Sigmoid colon (tissue), 6 donors: ENCODE measurements at regions not wholly inside any gene's neighbourhood (a gene's known extent, or its start where the extent isn't known, plus 50 kb on each side); places are given as distances from the start of the nearest gene placed in this dataset.
"Not testable (repeated sequence)": the region's sequence is repeated elsewhere in the genome, so short reads cannot be mapped to it uniquely, and the experiment has no call there.

ENCODE experiments used
- DNase-seq: peaks from one replicate; pipeline ENCODE4 v3.0.0-alpha.2; 2019
- H3K27ac ChIP-seq, 4 donors: fragments of 200-600 bp; sonication (generic); one replicate each; pipeline ENCODE4 v1.5.1; 2016 to 2019; ENCODE audit warnings: mild to moderate bottlenecking in 1 of 4
- H3K27me3 ChIP-seq, 3 donors: fragments of 200-600 bp; sonication (generic); one replicate each; pipeline ENCODE4 v1.5.1; 2019; ENCODE audit warnings: mild to moderate bottlenecking in 1 of 3
- H3K36me3 ChIP-seq, 4 donors: fragments of 200-600 bp; sonication (generic); one replicate each; pipeline ENCODE4 v1.5.1; 2016 to 2019
- H3K4me1 ChIP-seq, 4 donors: fragments of 200-600 bp; sonication (generic); one replicate each; pipeline ENCODE4 v1.5.1; 2017 to 2019
- H3K4me3 ChIP-seq, 4 donors: fragments of 200-600 bp; sonication (generic); one replicate each; pipeline ENCODE4 v1.5.1; 2017 to 2019; ENCODE audit warnings: mild to moderate bottlenecking in 2 of 4, moderate library complexity in 1 of 4
- H3K9me3 ChIP-seq, 4 donors: fragments of 200-600 bp in 3 of 4; sonication (generic) in 3 of 4; one replicate each; pipeline versions ENCODE4 v1.5.1 to v1.6.1; 2013 to 2019
- EP300 ChIP-seq, 4 donors: sonication (generic); formaldehyde crosslinking; IDR thresholded peaks; one replicate each; pipeline ENCODE4 v1.6.1; 2017; ENCODE audit warnings: antibody characterized with exemption in 4 of 4
- POLR2A ChIP-seq, 2 donors: fragments of 450-650 bp; IDR thresholded peaks; one replicate each; pipeline ENCODE4 v1.6.1; 2016; ENCODE audit warnings: antibody characterized with exemption in 2 of 2, mild to moderate bottlenecking in 2 of 2, moderate library complexity in 2 of 2
- POLR2AphosphoS5 ChIP-seq, 4 donors: sonication (generic); formaldehyde crosslinking; IDR thresholded peaks; one replicate each; pipeline ENCODE4 v1.6.1; 2017; ENCODE audit warnings: antibody characterized with exemption in 4 of 4
- WGBS, 2 donors: extraction: QIAGEN DNeasy Blood & Tissue Kit; methylation state at CpG; one replicate each; pipeline ENCODE4 v1.1.7; 2013; 5-methylcytosine and 5-hydroxymethylcytosine counted together
- intact Hi-C: fragments of 100-400 bp; cut with DNase I; formaldehyde crosslinking; loops from one replicate; pipeline ENCODE4 v1.15.1; 2023
- TF ChIP-seq, protein P1 (sequence below), 4 experiments: fragments of 450-650 bp in 3 of 4; fragments of 200-600 bp in 1 of 4; IDR thresholded peaks; one replicate each; pipeline ENCODE4 v1.5.1; 2016 to 2019; ENCODE audit warnings: antibody characterized with exemption in 4 of 4, mild to moderate bottlenecking in 3 of 4, moderate library complexity in 2 of 4
- donor health status: healthy with polysubstance abuse.
- donor health status: healthy.

- H3K27me3 ChIP-seq: no peaks in the 10 kb centered on the region
- H3K27ac ChIP-seq: no peak overlapping the region
- no peaks in the 10 kb centered on the region for H3K4me1 ChIP-seq
- H3K9me3 ChIP-seq: no peaks in the 10 kb centered on the region
- TF ChIP-seq, protein P1, sequence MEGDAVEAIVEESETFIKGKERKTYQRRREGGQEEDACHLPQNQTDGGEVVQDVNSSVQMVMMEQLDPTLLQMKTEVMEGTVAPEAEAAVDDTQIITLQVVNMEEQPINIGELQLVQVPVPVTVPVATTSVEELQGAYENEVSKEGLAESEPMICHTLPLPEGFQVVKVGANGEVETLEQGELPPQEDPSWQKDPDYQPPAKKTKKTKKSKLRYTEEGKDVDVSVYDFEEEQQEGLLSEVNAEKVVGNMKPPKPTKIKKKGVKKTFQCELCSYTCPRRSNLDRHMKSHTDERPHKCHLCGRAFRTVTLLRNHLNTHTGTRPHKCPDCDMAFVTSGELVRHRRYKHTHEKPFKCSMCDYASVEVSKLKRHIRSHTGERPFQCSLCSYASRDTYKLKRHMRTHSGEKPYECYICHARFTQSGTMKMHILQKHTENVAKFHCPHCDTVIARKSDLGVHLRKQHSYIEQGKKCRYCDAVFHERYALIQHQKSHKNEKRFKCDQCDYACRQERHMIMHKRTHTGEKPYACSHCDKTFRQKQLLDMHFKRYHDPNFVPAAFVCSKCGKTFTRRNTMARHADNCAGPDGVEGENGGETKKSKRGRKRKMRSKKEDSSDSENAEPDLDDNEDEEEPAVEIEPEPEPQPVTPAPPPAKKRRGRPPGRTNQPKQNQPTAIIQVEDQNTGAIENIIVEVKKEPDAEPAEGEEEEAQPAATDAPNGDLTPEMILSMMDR (IDR thresholded peaks at IDR 0.05): no peak
- TF ChIP-seq POLR2AphosphoS5 (IDR thresholded peaks at IDR 0.05) (no peak), EP300 (IDR thresholded peaks at IDR 0.05) (no peak), POLR2A (IDR thresholded peaks at IDR 0.05) (no peak)
- intact Hi-C loops: no loop called here
- H3K4me3 ChIP-seq: no peak overlapping the region
- H3K36me3 ChIP-seq: no peaks in the 10 kb centered on the region
- DNase-seq: no peak
- 94 to 95% methylated on average over 9 of the region's 9 CpGs for WGBS, 2 donors
These were observed 90.9 kb upstream of the GRAMD1B start for GRCh38 chr11:123338997-123339752.

- no peaks in the 10 kb centered on the region for H3K4me1 ChIP-seq
- WGBS, 2 donors: 86 to 88% methylated on average over 6 of the region's 6 CpGs
- intact Hi-C loops: no loop called here
- H3K27ac ChIP-seq: no peak overlapping the region
- no peaks in the 10 kb centered on the region for H3K9me3 ChIP-seq
- DNase-seq: no peak
- H3K27me3 ChIP-seq: no peaks in the 10 kb centered on the region
- H3K4me3 ChIP-seq: no peak overlapping the region
- no peaks in the 10 kb centered on the region for H3K36me3 ChIP-seq
- no peak for TF ChIP-seq POLR2A (IDR thresholded peaks at IDR 0.05)
- TF ChIP-seq POLR2AphosphoS5 (IDR thresholded peaks at IDR 0.05): no peak
These were observed 91.7 kb upstream of the GRAMD1B start for GRCh38 chr11:123338266-123338800.

- H3K27ac ChIP-seq: no peak overlapping the region
- H3K4me3 ChIP-seq: no peak overlapping the region
- WGBS, 2 donors: 75 to 88% methylated on average over 4 of the region's 4 CpGs
- H3K36me3 ChIP-seq: no peaks in the 10 kb centered on the region
- intact Hi-C loops: no loop called here
- TF ChIP-seq EP300 (IDR thresholded peaks at IDR 0.05) (no peak), POLR2AphosphoS5 (IDR thresholded peaks at IDR 0.05) (no peak), POLR2A (IDR thresholded peaks at IDR 0.05) (no peak)
- TF ChIP-seq, protein P1 (IDR thresholded peaks at IDR 0.05): no peak
- H3K4me1 ChIP-seq: no peaks in the 10 kb centered on the region
- H3K27me3 ChIP-seq: no peaks in the 10 kb centered on the region
- H3K9me3 ChIP-seq: peaks cover 0 to 5% (median 0%) of the 10 kb centered on the region in 4 donors
- no peak for DNase-seq
These were observed 95.1 kb upstream of the GRAMD1B start for GRCh38 chr11:123334925-123335324.

DNA sequence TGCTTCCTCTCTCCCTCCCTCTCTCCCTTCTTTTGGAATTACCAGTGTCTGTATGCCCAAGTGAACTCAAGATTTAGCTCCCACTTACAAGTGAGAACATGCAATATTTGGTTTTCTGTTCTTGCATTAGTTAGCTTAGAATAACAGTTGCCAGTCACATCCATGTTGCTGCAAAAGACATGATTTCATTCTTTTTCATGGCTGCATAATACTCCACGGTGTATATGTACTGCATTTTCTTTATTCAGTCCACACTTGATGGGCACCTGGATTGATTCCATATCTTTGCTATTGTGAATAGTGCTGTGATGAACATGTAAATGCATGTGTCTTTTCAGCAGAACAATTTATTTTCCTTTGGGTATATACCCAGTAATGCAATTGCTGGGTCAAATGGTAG is 97.5 kb upstream of the GRAMD1B start:
- H3K27me3 ChIP-seq, H3K36me3 ChIP-seq, intact Hi-C loops, H3K9me3 ChIP-seq, DNase-seq, H3K27ac ChIP-seq, H3K4me3 ChIP-seq, H3K4me1 ChIP-seq: not testable (repeated sequence)
- WGBS, 2 donors: 94 to 96% methylated on average over 1 of the region's 1 CpG

DNA sequence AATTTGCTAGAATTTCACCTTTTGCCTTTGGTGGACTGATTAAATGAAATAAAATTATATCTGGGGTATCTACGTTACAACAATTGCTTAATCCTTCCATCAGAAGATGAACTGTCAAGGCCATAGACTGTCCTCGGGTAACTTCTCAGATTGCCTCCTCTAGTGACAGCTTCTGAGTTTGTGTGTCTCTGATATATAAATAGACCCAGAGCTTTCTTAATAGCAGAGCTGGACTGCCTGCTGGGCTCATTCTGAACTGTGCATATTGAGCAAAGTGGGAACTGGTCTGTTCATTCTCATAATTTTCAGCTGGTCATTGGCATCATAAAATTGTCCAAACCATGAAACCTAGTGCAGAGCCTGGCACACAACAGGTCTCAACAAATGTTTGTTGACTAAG is 99.1 kb upstream of the GRAMD1B start:
- DNase-seq: no peak
- intact Hi-C loops: no loop called here
- no peak for TF ChIP-seq EP300 (IDR thresholded peaks at IDR 0.05)
- TF ChIP-seq POLR2A (IDR thresholded peaks at IDR 0.05): no peak
- TF ChIP-seq POLR2AphosphoS5 (IDR thresholded peaks at IDR 0.05): no peak
- TF ChIP-seq, protein P1 (IDR thresholded peaks at IDR 0.05): no peak

More for the DNA sequence above, 99.1 kb upstream of the GRAMD1B start:
- no peak overlapping the region for H3K27ac ChIP-seq
- no peaks in the 10 kb centered on the region for H3K4me1 ChIP-seq
- no peak overlapping the region for H3K4me3 ChIP-seq
- H3K27me3 ChIP-seq: no peaks in the 10 kb centered on the region
- WGBS, 2 donors: 74 to 85% methylated on average over 2 of the region's 2 CpGs
- no peaks in the 10 kb centered on the region for H3K36me3 ChIP-seq
- peaks cover 0 to 5% (median 0%) of the 10 kb centered on the region in 4 donors for H3K9me3 ChIP-seq
